GM23338 (cell line): ENCODE measurements at regions not wholly inside any gene's neighbourhood (a gene's known extent, or its start where the extent isn't known, plus 50 kb on each side); places are given as distances from the start of the nearest gene placed in this dataset.

Experiments
- ATAC-seq: fragments of 200-7000 bp; cut with Tn5 transposase; 3 replicates; pipeline ENCODE4 v1.9.1; 2020
- DNase-seq: peaks from one replicate; pipeline ENCODE4 v3.0.0-alpha.2; 2015; ENCODE audit warnings: low spot score
- H2AFZ ChIP-seq: fragments of 200-600 bp; sonication (generic); 2 replicates; pipeline ENCODE4 v1.8.0; 2016; ENCODE audit warnings: antibody characterized with exemption, mild to moderate bottlenecking, moderate library complexity
- H3F3A ChIP-seq: fragments of 200-600 bp; sonication (generic); replicated peaks from 2 replicates; pipeline ENCODE4 v1.8.0; 2017; ENCODE audit warnings: antibody characterized with exemption, mixed run types, low read depth
- H3K27ac ChIP-seq: fragments of 200-600 bp; sonication (generic); 2 replicates; pipeline ENCODE4 v1.6.1; 2016; ENCODE audit warnings: low read depth
- H3K27me3 ChIP-seq: fragments of 200-600 bp; sonication (generic); 2 replicates; pipeline ENCODE4 v1.8.0; 2016; ENCODE audit warnings: mild to moderate bottlenecking, mixed run types, moderate library complexity; ENCODE audit not compliant: insufficient read depth
- H3K36me3 ChIP-seq: fragments of 200-600 bp; sonication (generic); 2 replicates; pipeline ENCODE4 v1.8.0; 2016; ENCODE audit warnings: mild to moderate bottlenecking; ENCODE audit not compliant: insufficient read depth
- H3K4me1 ChIP-seq: fragments of 200-600 bp; sonication (generic); 2 replicates; pipeline ENCODE4 v1.8.0; 2016; ENCODE audit warnings: mild to moderate bottlenecking, moderate library complexity; ENCODE audit not compliant: insufficient read depth
- H3K4me2 ChIP-seq: fragments of 200-600 bp; sonication (generic); 2 replicates; pipeline ENCODE4 v1.7.1; 2017; ENCODE audit warnings: mixed run types
- H3K4me3 ChIP-seq: fragments of 200-600 bp; sonication (generic); 2 replicates; pipeline ENCODE4 v1.6.1; 2016; ENCODE audit warnings: mixed run types
- H3K79me2 ChIP-seq: fragments of 200-600 bp; sonication (generic); replicated peaks from 2 replicates; pipeline ENCODE4 v1.8.0; 2017; ENCODE audit warnings: mild to moderate bottlenecking; ENCODE audit not compliant: insufficient read depth
- H3K9me2 ChIP-seq: fragments of 200-600 bp; sonication (generic); 2 replicates; pipeline ENCODE4 v1.8.0; 2017; ENCODE audit not compliant: insufficient read depth
- H4K20me1 ChIP-seq: fragments of 200-600 bp; sonication (generic); replicated peaks from 2 replicates; pipeline ENCODE4 v1.8.0; 2017; ENCODE audit warnings: mild to moderate bottlenecking; ENCODE audit not compliant: insufficient read depth
- H3K27ac Mint-ChIP-seq: 2 replicates; pipeline ENCODE4 v1.8.0; 2020; ENCODE audit warnings: inconsistent platforms, mild to moderate bottlenecking, moderate library complexity, mixed read lengths
- H3K27me3 Mint-ChIP-seq: 3 replicates; pipeline ENCODE4 v1.8.0; 2022; ENCODE audit warnings: low read depth, mild to moderate bottlenecking, moderate library complexity, mixed read lengths, inconsistent platforms; ENCODE audit not compliant: insufficient read depth, poor library complexity
- H3K36me3 Mint-ChIP-seq: 3 replicates; pipeline ENCODE4 v1.8.0; 2021; ENCODE audit warnings: low read depth, mild to moderate bottlenecking, inconsistent platforms, moderate library complexity, mixed read lengths
- H3K4me1 Mint-ChIP-seq: 3 replicates; pipeline ENCODE4 v1.8.0; 2020; ENCODE audit warnings: mild to moderate bottlenecking, inconsistent platforms, mixed read lengths
- H3K4me3 Mint-ChIP-seq: 3 replicates; pipeline ENCODE4 v1.8.0; 2021; ENCODE audit warnings: moderate library complexity, mild to moderate bottlenecking, inconsistent platforms, mixed read lengths
- H3K9me3 Mint-ChIP-seq: 3 replicates; pipeline ENCODE4 v1.8.0; 2020; ENCODE audit warnings: moderate library complexity, mild to moderate bottlenecking, inconsistent platforms, mixed read lengths
- ETS1 ChIP-seq: IDR thresholded peaks from 2 replicates; pipeline ENCODE4 v1.6.1; 2016; ENCODE audit warnings: antibody characterized with exemption
- EZH2 ChIP-seq: fragments of 200-600 bp; sonication (generic); IDR thresholded peaks from one replicate; pipeline ENCODE4 v1.8.0; 2017; ENCODE audit warnings: antibody characterized with exemption, mild to moderate bottlenecking, low read depth; ENCODE audit not compliant: unreplicated experiment
- JUNB ChIP-seq: IDR thresholded peaks from one replicate; pipeline ENCODE4 v1.6.1; 2016; ENCODE audit warnings: antibody characterized with exemption; ENCODE audit not compliant: unreplicated experiment
- NANOG ChIP-seq: IDR thresholded peaks from 2 replicates; pipeline ENCODE4 v1.6.1; 2016; ENCODE audit warnings: antibody characterized with exemption, borderline replicate concordance
- POLR2AphosphoS5 ChIP-seq: IDR thresholded peaks from 2 replicates; pipeline ENCODE4 v1.6.1; 2016; ENCODE audit warnings: antibody characterized with exemption, low read depth
- REST ChIP-seq: IDR thresholded peaks from one replicate; pipeline ENCODE4 v1.6.1; 2018; ENCODE audit warnings: antibody characterized with exemption; ENCODE audit not compliant: unreplicated experiment
- STAT1 ChIP-seq: IDR thresholded peaks from one replicate; pipeline ENCODE4 v1.6.1; 2016; ENCODE audit warnings: antibody characterized with exemption; ENCODE audit not compliant: unreplicated experiment
- ZNF114 ChIP-seq: fragments of 250-450 bp; sonication (Bioruptor Pico); IDR thresholded peaks from 2 replicates; pipeline ENCODE4 v1.5.0; 2020; ENCODE audit warnings: mild to moderate bottlenecking, moderate library complexity
- TF ChIP-seq, protein P1 (sequence below), 2 experiments: fragments of 200-600 bp in 1 of 2; sonication (generic) in 1 of 2; conservative IDR thresholded peaks; 2 replicates each; pipeline versions ENCODE4 v1.5.1 to v1.6.1; 2016 to 2017; ENCODE audit warnings: antibody characterized with exemption in 2 of 2, low read depth in 2 of 2, mild to moderate bottlenecking in 2 of 2, moderate library complexity in 1 of 2

GRCh38 chr18:51621864-51622160 is 424.3 kb upstream of the MEX3C start (continued):
- TF ChIP-seq REST (no peak), POLR2AphosphoS5 (no peak), NANOG (no peak), ZNF114 (no peak), EZH2 (no peak), JUNB (no peak), ETS1 (no peak), STAT1 (no peak)
- TF ChIP-seq, protein P1, sequence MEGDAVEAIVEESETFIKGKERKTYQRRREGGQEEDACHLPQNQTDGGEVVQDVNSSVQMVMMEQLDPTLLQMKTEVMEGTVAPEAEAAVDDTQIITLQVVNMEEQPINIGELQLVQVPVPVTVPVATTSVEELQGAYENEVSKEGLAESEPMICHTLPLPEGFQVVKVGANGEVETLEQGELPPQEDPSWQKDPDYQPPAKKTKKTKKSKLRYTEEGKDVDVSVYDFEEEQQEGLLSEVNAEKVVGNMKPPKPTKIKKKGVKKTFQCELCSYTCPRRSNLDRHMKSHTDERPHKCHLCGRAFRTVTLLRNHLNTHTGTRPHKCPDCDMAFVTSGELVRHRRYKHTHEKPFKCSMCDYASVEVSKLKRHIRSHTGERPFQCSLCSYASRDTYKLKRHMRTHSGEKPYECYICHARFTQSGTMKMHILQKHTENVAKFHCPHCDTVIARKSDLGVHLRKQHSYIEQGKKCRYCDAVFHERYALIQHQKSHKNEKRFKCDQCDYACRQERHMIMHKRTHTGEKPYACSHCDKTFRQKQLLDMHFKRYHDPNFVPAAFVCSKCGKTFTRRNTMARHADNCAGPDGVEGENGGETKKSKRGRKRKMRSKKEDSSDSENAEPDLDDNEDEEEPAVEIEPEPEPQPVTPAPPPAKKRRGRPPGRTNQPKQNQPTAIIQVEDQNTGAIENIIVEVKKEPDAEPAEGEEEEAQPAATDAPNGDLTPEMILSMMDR (conservative IDR thresholded peaks at IDR 0.05; ENCODE audit: low read depth in 2 of 2) = no peak

DNA sequence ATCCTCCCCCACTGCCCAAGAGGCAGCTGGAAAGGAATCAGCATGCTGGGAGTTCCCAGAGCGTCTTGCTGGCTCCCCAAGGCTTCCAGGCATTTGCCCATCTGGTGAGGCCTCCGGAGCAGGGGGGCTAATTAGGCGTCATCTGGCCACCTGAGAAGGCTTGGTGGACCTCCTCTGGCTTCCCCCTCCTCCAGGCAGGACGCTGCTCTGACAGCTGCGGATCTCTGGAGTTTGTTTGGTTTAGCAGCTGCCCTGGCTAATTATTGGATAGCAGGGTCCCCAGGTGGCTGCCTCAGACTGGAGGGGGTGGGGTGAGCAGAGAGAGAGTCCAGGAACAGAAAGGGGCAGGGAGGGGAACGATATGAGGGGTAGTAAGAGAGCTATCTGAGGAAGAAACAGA is 425.2 kb upstream of the MEX3C start:
- Histone ChIP-seq H4K20me1 (no peaks in the 10 kb centered on the region), H2AFZ (no peak overlapping the region), H3K79me2 (no peaks in the 10 kb centered on the region), H3K4me3 (no peak overlapping the region), H3K9me2 (no peaks in the 10 kb centered on the region), H3K36me3 (no peaks in the 10 kb centered on the region), H3K4me1 (peaks cover 14% of the 10 kb centered on the region), H3F3A (no peaks in the 10 kb centered on the region), H3K27me3 (no peaks in the 10 kb centered on the region), H3K4me2 (no peak overlapping the region), H3K27ac (no peak overlapping the region)
- DNase-seq (no peak), ATAC-seq (peak; percentile 25; the same call in 1 of the 3 replicates)
- peaks cover 8% of the 10 kb centered on the region for H3K27me3 Mint-ChIP-seq
- H3K9me3 Mint-ChIP-seq = no peaks in the 10 kb centered on the region; the same call in 2 of the 3 replicates
- no peak overlapping the region for H3K27ac Mint-ChIP-seq
- 0 out of 3 replicates have a peak, but pooled peaks cover 3% of the 10 kb centered on the region for H3K36me3 Mint-ChIP-seq
- TF ChIP-seq NANOG (no peak), ETS1 (no peak), EZH2 (no peak), ZNF114 (no peak)
- H3K4me1 Mint-ChIP-seq = peaks cover 21% of the 10 kb centered on the region
- H3K4me3 Mint-ChIP-seq = no peak overlapping the region
